ENCODE measurements at regions not wholly inside any gene's neighbourhood (a gene's known extent, or its start where the extent isn't known, plus 50 kb on each side); places are given as distances from the start of the nearest gene placed in this dataset.
"Not testable (repeated sequence)": the region's sequence is repeated elsewhere in the genome, so short reads cannot be mapped to it uniquely, and the experiment has no call there.

- no peak for DNase-seq
Measured at GRCh38 chr17:33572615-33573014, 279.5 kb upstream of the ASIC2 start.

GRCh38 chr17:33574942-33575445, 281.9 kb upstream of the ASIC2 start:
- no peak for DNase-seq

GRCh38 chr17:33579740-33580139, 286.6 kb upstream of the ASIC2 start:
- not testable (repeated sequence) for DNase-seq

GRCh38 chr17:33580215-33580614, 287.1 kb upstream of the ASIC2 start:
- no peak for DNase-seq

GRCh38 chr17:33582661-33583060, 289.6 kb upstream of the ASIC2 start:
- no peak for DNase-seq

- no peak for DNase-seq
Measured at GRCh38 chr17:33583518-33584417, 290.7 kb upstream of the ASIC2 start.

GRCh38 chr17:33593991-33594390, 300.9 kb upstream of the ASIC2 start:
- DNase-seq = no peak

GRCh38 chr17:33595828-33596227, 302.7 kb upstream of the ASIC2 start:
- no peak for DNase-seq

- no peak for DNase-seq
Measured at GRCh38 chr17:33596899-33597298, 303.8 kb upstream of the ASIC2 start.

GRCh38 chr17:33598797-33599196, 305.7 kb upstream of the ASIC2 start:
- DNase-seq = no peak

- DNase-seq = no peak
Measured at GRCh38 chr17:33602981-33603380, 309.9 kb upstream of the ASIC2 start.

GRCh38 chr17:33603789-33604188, 310.7 kb upstream of the ASIC2 start:
- no peak for DNase-seq

- no peak for DNase-seq
Measured at GRCh38 chr17:33611532-33611931, 318.4 kb upstream of the ASIC2 start.

GRCh38 chr17:33615861-33616260, 322.8 kb upstream of the ASIC2 start:
- DNase-seq = no peak

GRCh38 chr17:33623841-33624240, 330.7 kb upstream of the ASIC2 start:
- DNase-seq = no peak

GRCh38 chr17:33628500-33629346, 335.6 kb upstream of the ASIC2 start:
- DNase-seq = no peak

GRCh38 chr17:33633446-33633845, 340.4 kb upstream of the ASIC2 start:
- DNase-seq = no peak

GRCh38 chr17:33637534-33637933, 344.4 kb upstream of the ASIC2 start:
- no peak for DNase-seq

GRCh38 chr17:33639103-33639880, 346.2 kb upstream of the ASIC2 start:
- no peak for DNase-seq

- no peak for DNase-seq
Measured at GRCh38 chr17:33640629-33641028, 347.5 kb upstream of the ASIC2 start.

GRCh38 chr17:33642002-33642401, 348.9 kb upstream of the ASIC2 start:
- no peak for DNase-seq

- no peak for DNase-seq
Measured at GRCh38 chr17:33647956-33648355, 354.9 kb upstream of the ASIC2 start.

GRCh38 chr17:33650304-33650703, 357.2 kb upstream of the ASIC2 start:
- no peak for DNase-seq
